Activated naive CD8-positive, alpha-beta T cell treated with anti-CD3 and anti-CD28 coated beads, Interleukin-2, amount 50 U/mL, for 24 hours (primary cell): ENCODE measurements at regions not wholly inside any gene's neighbourhood (a gene's known extent, or its start where the extent isn't known, plus 50 kb on each side); places are given as distances from the start of the nearest gene placed in this dataset.

Experiments used
- ATAC-seq: fragments of 150-1000 bp; cut with Tn5 transposase; one replicate; pipeline ENCODE4 v1.10.0; 2021
- DNase-seq: peaks from one replicate; pipeline ENCODE4 v3.0.0; 2021
- H3K27ac Mint-ChIP-seq: one replicate; pipeline ENCODE4 v1.8.0; 2021; ENCODE audit warnings: mild to moderate bottlenecking, mixed read lengths
- H3K27me3 Mint-ChIP-seq: one replicate; pipeline ENCODE4 v1.8.0; 2021; ENCODE audit warnings: mixed read lengths
- H3K36me3 Mint-ChIP-seq: one replicate; pipeline ENCODE4 v1.8.0; 2021; ENCODE audit warnings: low read depth, mixed read lengths
- H3K4me1 Mint-ChIP-seq: one replicate; pipeline ENCODE4 v1.8.0; 2021; ENCODE audit warnings: mixed read lengths
- H3K4me3 Mint-ChIP-seq: one replicate; pipeline ENCODE4 v1.8.0; 2021; ENCODE audit warnings: mild to moderate bottlenecking, moderate library complexity, mixed read lengths
- H3K9me3 Mint-ChIP-seq: one replicate; pipeline ENCODE4 v1.8.0; 2021; ENCODE audit warnings: mixed read lengths

GRCh38 chr6:77341058-77341986, 122.0 kb downstream of the HTR1B start:
- Mint-ChIP-seq H3K4me1 (no peaks in the 10 kb centered on the region), H3K36me3 (no peaks in the 10 kb centered on the region), H3K9me3 (peaks cover 15% of the 10 kb centered on the region), H3K27me3 (no peaks in the 10 kb centered on the region), H3K4me3 (no peak overlapping the region), H3K27ac (no peak overlapping the region)
- DNase-seq (no peak), ATAC-seq (no peak)

GRCh38 chr6:77340331-77340730, 123.0 kb downstream of the HTR1B start:
- DNase-seq, result no peak
- no peak overlapping the region for H3K4me3 Mint-ChIP-seq
- H3K4me1 Mint-ChIP-seq, result no peaks in the 10 kb centered on the region
- no peaks in the 10 kb centered on the region for H3K36me3 Mint-ChIP-seq
- H3K27ac Mint-ChIP-seq, result no peak overlapping the region
- no peak for ATAC-seq
- peaks cover 17% of the 10 kb centered on the region for H3K9me3 Mint-ChIP-seq
- H3K27me3 Mint-ChIP-seq, result no peaks in the 10 kb centered on the region

GRCh38 chr6:77339926-77340325, 123.4 kb downstream of the HTR1B start:
- Mint-ChIP-seq H3K27ac (no peak overlapping the region), H3K4me1 (no peaks in the 10 kb centered on the region), H3K9me3 (peaks cover 13% of the 10 kb centered on the region), H3K27me3 (no peaks in the 10 kb centered on the region), H3K4me3 (no peak overlapping the region), H3K36me3 (no peaks in the 10 kb centered on the region)
- no peak for DNase-seq
- ATAC-seq, result no peak

- DNase-seq (no peak), ATAC-seq (no peak)
- H3K36me3 Mint-ChIP-seq, result no peaks in the 10 kb centered on the region
- peaks cover 15% of the 10 kb centered on the region for H3K9me3 Mint-ChIP-seq
- H3K27ac Mint-ChIP-seq, result no peak overlapping the region
- H3K4me1 Mint-ChIP-seq, result no peaks in the 10 kb centered on the region
- no peaks in the 10 kb centered on the region for H3K27me3 Mint-ChIP-seq
- no peak overlapping the region for H3K4me3 Mint-ChIP-seq
Observed at GRCh38 chr6:77337392-77337791, 125.9 kb downstream of the HTR1B start.

GRCh38 chr6:77334093-77334492, 129.2 kb downstream of the HTR1B start:
- no peak overlapping the region for H3K27ac Mint-ChIP-seq
- DNase-seq (no peak), ATAC-seq (no peak)
- no peaks in the 10 kb centered on the region for H3K36me3 Mint-ChIP-seq
- H3K4me1 Mint-ChIP-seq, result no peaks in the 10 kb centered on the region
- H3K9me3 Mint-ChIP-seq, result peaks cover 15% of the 10 kb centered on the region
- H3K4me3 Mint-ChIP-seq, result no peak overlapping the region
- no peaks in the 10 kb centered on the region for H3K27me3 Mint-ChIP-seq

GRCh38 chr6:77332915-77333623, 130.2 kb downstream of the HTR1B start:
- no peak for ATAC-seq
- no peak overlapping the region for H3K4me3 Mint-ChIP-seq
- H3K4me1 Mint-ChIP-seq, result no peaks in the 10 kb centered on the region
- H3K9me3 Mint-ChIP-seq, result peaks cover 11% of the 10 kb centered on the region
- H3K36me3 Mint-ChIP-seq, result no peaks in the 10 kb centered on the region
- no peak overlapping the region for H3K27ac Mint-ChIP-seq
- no peak for DNase-seq
- no peaks in the 10 kb centered on the region for H3K27me3 Mint-ChIP-seq

GRCh38 chr6:77326711-77327110, 136.6 kb downstream of the HTR1B start:
- H3K4me1 Mint-ChIP-seq, result no peaks in the 10 kb centered on the region
- peaks cover 8% of the 10 kb centered on the region for H3K9me3 Mint-ChIP-seq
- ATAC-seq (no peak), DNase-seq (no peak)
- H3K4me3 Mint-ChIP-seq, result no peak overlapping the region
- H3K27me3 Mint-ChIP-seq, result no peaks in the 10 kb centered on the region
- H3K36me3 Mint-ChIP-seq, result no peaks in the 10 kb centered on the region
- H3K27ac Mint-ChIP-seq, result no peak overlapping the region

GRCh38 chr6:77326029-77326428, 137.3 kb downstream of the HTR1B start:
- DNase-seq (no peak), ATAC-seq (no peak)
- Mint-ChIP-seq H3K9me3 (peaks cover 8% of the 10 kb centered on the region), H3K4me1 (no peaks in the 10 kb centered on the region), H3K4me3 (no peak overlapping the region), H3K27ac (no peak overlapping the region), H3K27me3 (no peaks in the 10 kb centered on the region), H3K36me3 (no peaks in the 10 kb centered on the region)

GRCh38 chr6:77324866-77325265, 138.4 kb downstream of the HTR1B start:
- no peak overlapping the region for H3K27ac Mint-ChIP-seq
- H3K9me3 Mint-ChIP-seq, result peaks cover 13% of the 10 kb centered on the region
- no peak for DNase-seq
- no peaks in the 10 kb centered on the region for H3K4me1 Mint-ChIP-seq
- H3K36me3 Mint-ChIP-seq, result no peaks in the 10 kb centered on the region
- H3K27me3 Mint-ChIP-seq, result no peaks in the 10 kb centered on the region
- ATAC-seq, result no peak
- no peak overlapping the region for H3K4me3 Mint-ChIP-seq

- H3K36me3 Mint-ChIP-seq, result no peaks in the 10 kb centered on the region
- no peak for ATAC-seq
- no peak for DNase-seq
Observed at GRCh38 chr6:77322604-77323003, 140.7 kb downstream of the HTR1B start.

GRCh38 chr6:77318256-77318655, 145.0 kb downstream of the HTR1B start:
- Mint-ChIP-seq H3K27me3 (no peaks in the 10 kb centered on the region), H3K27ac (no peak overlapping the region), H3K9me3 (peaks cover 13% of the 10 kb centered on the region), H3K4me1 (no peaks in the 10 kb centered on the region), H3K4me3 (no peak overlapping the region), H3K36me3 (no peaks in the 10 kb centered on the region)
- ATAC-seq (no peak), DNase-seq (no peak)

More at GRCh38 chr6:77322604-77323003, 140.7 kb downstream of the HTR1B start:
- Mint-ChIP-seq H3K27ac (no peak overlapping the region), H3K4me3 (no peak overlapping the region), H3K9me3 (peaks cover 14% of the 10 kb centered on the region), H3K27me3 (no peaks in the 10 kb centered on the region), H3K4me1 (no peaks in the 10 kb centered on the region)

- Mint-ChIP-seq H3K27ac (no peak overlapping the region), H3K4me3 (no peak overlapping the region), H3K9me3 (peaks cover 12% of the 10 kb centered on the region), H3K27me3 (no peaks in the 10 kb centered on the region), H3K36me3 (no peaks in the 10 kb centered on the region), H3K4me1 (no peaks in the 10 kb centered on the region)
- no peak for DNase-seq
- no peak for ATAC-seq
Observed at GRCh38 chr6:77313595-77313994, 149.7 kb downstream of the HTR1B start.

- H3K27me3 Mint-ChIP-seq, result no peaks in the 10 kb centered on the region
- no peaks in the 10 kb centered on the region for H3K4me1 Mint-ChIP-seq
- H3K9me3 Mint-ChIP-seq, result peaks cover 16% of the 10 kb centered on the region
- no peak overlapping the region for H3K27ac Mint-ChIP-seq
- H3K36me3 Mint-ChIP-seq, result no peaks in the 10 kb centered on the region
- H3K4me3 Mint-ChIP-seq, result no peak overlapping the region
- ATAC-seq (no peak), DNase-seq (no peak)
Observed at GRCh38 chr6:77299931-77300330, 163.4 kb downstream of the HTR1B start.

GRCh38 chr6:77298283-77298682, 165.0 kb downstream of the HTR1B start:
- H3K36me3 Mint-ChIP-seq, result no peaks in the 10 kb centered on the region

More at GRCh38 chr6:77298283-77298682, 165.0 kb downstream of the HTR1B start:
- Mint-ChIP-seq H3K27me3 (no peaks in the 10 kb centered on the region), H3K4me1 (no peaks in the 10 kb centered on the region), H3K4me3 (no peak overlapping the region), H3K9me3 (peaks cover 16% of the 10 kb centered on the region), H3K27ac (no peak overlapping the region)
- no peak for DNase-seq
- ATAC-seq, result no peak
